Endothelial cell of umbilical vein (primary cell): ENCODE measurements at regions not wholly inside any gene's neighbourhood (a gene's known extent, or its start where the extent isn't known, plus 50 kb on each side); places are given as distances from the start of the nearest gene placed in this dataset.

Experiments
- CTCF ChIP-seq, 2 donors: IDR thresholded peaks; 1 replicate in 1 of 2; 2 replicates in 1 of 2; pipeline ENCODE4 v1.5.1; 2011; ENCODE audit warnings: low read length in 2 of 2, mild to moderate bottlenecking in 2 of 2, moderate library complexity in 2 of 2, control low read depth in 1 of 2, inconsistent platforms in 1 of 2, low read depth in 1 of 2; ENCODE audit not compliant: insufficient read depth in 1 of 2; ENCODE audit errors: extremely low read depth in 1 of 2
- FOS ChIP-seq: IDR thresholded peaks from 2 replicates; pipeline ENCODE4 v1.6.1; 2011; ENCODE audit warnings: mild to moderate bottlenecking, low read length, moderate library complexity, borderline replicate concordance; ENCODE audit not compliant: insufficient read depth
- MYC ChIP-seq: IDR thresholded peaks from one replicate; pipeline ENCODE4 v1.6.1; 2011; ENCODE audit warnings: mild to moderate bottlenecking, low read depth, low read length
- POLR2A ChIP-seq: IDR thresholded peaks from 2 replicates; pipeline ENCODE4 v1.6.1; 2012; ENCODE audit warnings: low read depth, mild to moderate bottlenecking, control low read depth, low read length

DNA sequence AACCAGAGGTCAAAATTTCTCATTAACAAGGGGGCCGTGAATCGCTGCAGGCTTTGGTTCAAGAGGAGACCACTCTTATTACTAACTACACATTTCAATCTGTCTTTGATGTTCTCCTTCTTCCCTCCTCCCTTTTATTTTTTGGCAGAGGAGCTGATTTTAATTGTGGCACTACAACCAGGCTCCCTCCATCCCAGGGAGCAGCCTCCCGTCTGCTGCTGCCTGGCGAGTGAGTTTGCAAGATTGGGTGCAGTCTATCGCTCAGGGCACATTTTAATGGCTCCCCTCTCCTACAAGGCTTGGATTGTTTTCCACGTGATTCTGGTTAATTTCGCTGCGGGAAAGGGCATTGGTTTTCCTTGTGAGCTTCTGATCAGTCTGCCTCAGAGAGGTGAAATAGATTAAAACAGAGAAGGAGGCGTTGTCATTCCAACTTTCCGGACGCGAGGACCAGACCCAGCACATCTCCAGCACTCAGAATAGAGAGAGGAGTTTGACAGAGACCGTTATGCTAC lies 81.4 kb downstream of the KCTD15 start:
- TF ChIP-seq FOS (no peak), CTCF (IDR thresholded peaks at IDR 0.05; ENCODE audit: extremely low read depth in 1 of 2, insufficient read depth in 1 of 2, low read depth in 1 of 2, low read length in 2 of 2) (no peak), POLR2A (no peak), MYC (no peak)
